Endodermal cell (in vitro differentiated cells): ENCODE measurements at regions not wholly inside any gene's neighbourhood (a gene's known extent, or its start where the extent isn't known, plus 50 kb on each side); places are given as distances from the start of the nearest gene placed in this dataset.

Experiments
- DNase-seq: peaks from one replicate; pipeline ENCODE4 v3.0.0-alpha.2; 2017
- H3K27ac ChIP-seq: 2 replicates; pipeline ENCODE4 v1.5.1; 2013; ENCODE audit warnings: mild to moderate bottlenecking, low read depth, low read length, moderate library complexity
- H3K27me3 ChIP-seq: 2 replicates; pipeline ENCODE4 v1.6.1; 2013; ENCODE audit warnings: mild to moderate bottlenecking, low read length, moderate library complexity; ENCODE audit not compliant: insufficient read depth, control insufficient read depth, poor library complexity, severe bottlenecking
- H3K36me3 ChIP-seq: 2 replicates; pipeline ENCODE4 v1.7.0; 2013; ENCODE audit warnings: mild to moderate bottlenecking, low read length, moderate library complexity; ENCODE audit not compliant: control insufficient read depth, insufficient read depth
- H3K4me1 ChIP-seq: one replicate; pipeline ENCODE4 v1.7.0; 2013; ENCODE audit warnings: low read length; ENCODE audit not compliant: control insufficient read depth, insufficient read depth
- H3K4me3 ChIP-seq: 2 replicates; pipeline ENCODE4 v1.5.1; 2013; ENCODE audit warnings: mild to moderate bottlenecking, low read length, moderate library complexity
- H3K9ac ChIP-seq: 2 replicates; pipeline ENCODE4 v1.6.1; 2013; ENCODE audit warnings: mild to moderate bottlenecking, low read length, moderate library complexity; ENCODE audit not compliant: poor library complexity, severe bottlenecking; ENCODE audit errors: extremely low read depth
- H3K9me3 ChIP-seq: 2 replicates; pipeline ENCODE4 v1.6.1; 2013; ENCODE audit warnings: mild to moderate bottlenecking, low read length, moderate library complexity; ENCODE audit not compliant: control insufficient read depth
- H3K27ac Mint-ChIP-seq: 2 replicates; pipeline ENCODE4 v1.8.0; 2020; ENCODE audit warnings: mixed read lengths
- H3K27me3 Mint-ChIP-seq: 2 replicates; pipeline ENCODE4 v1.8.0; 2021; ENCODE audit warnings: mild to moderate bottlenecking, mixed read lengths; ENCODE audit not compliant: insufficient read depth
- H3K36me3 Mint-ChIP-seq: 2 replicates; pipeline ENCODE4 v1.8.0; 2020; ENCODE audit warnings: low read depth, mixed read lengths
- H3K4me1 Mint-ChIP-seq: 2 replicates; pipeline ENCODE4 v1.8.0; 2020; ENCODE audit warnings: mixed read lengths
- H3K4me3 Mint-ChIP-seq: 2 replicates; pipeline ENCODE4 v1.8.0; 2020; ENCODE audit warnings: mild to moderate bottlenecking, moderate library complexity, mixed read lengths
- H3K9me3 Mint-ChIP-seq: 2 replicates; pipeline ENCODE4 v1.8.0; 2020; ENCODE audit warnings: mild to moderate bottlenecking, mixed read lengths
- CTCF ChIP-seq: fragments of 200-600 bp; sonication (generic); conservative IDR thresholded peaks from 2 replicates; pipeline ENCODE4 v1.5.0; 2021; ENCODE audit warnings: antibody characterized with exemption, mild to moderate bottlenecking
- WGBS, 2 experiments: methylation state at CpG; one replicate each; pipeline versions ENCODE4 v1.1.5 to v1.1.7; 2013; ENCODE audit warnings: missing lambda C conversion rate in 2 of 2, mixed read lengths in 1 of 2; ENCODE audit not compliant: insufficient coverage in 1 of 2, insufficient read length in 1 of 2; 5-methylcytosine and 5-hydroxymethylcytosine counted together

- Mint-ChIP-seq H3K4me1 (peaks cover 5% of the 10 kb centered on the region), H3K9me3 (peaks cover 49% of the 10 kb centered on the region), H3K27ac (no peak overlapping the region), H3K4me3 (no peak overlapping the region), H3K36me3 (no peaks in the 10 kb centered on the region), H3K27me3 (no peaks in the 10 kb centered on the region)
- no peaks in the 10 kb centered on the region for H3K27me3 ChIP-seq
- DNase-seq: no peak
- H3K4me1 ChIP-seq: no peaks in the 10 kb centered on the region
- H3K36me3 ChIP-seq: no peaks in the 10 kb centered on the region
- no peaks in the 10 kb centered on the region for H3K9me3 ChIP-seq
- TF ChIP-seq CTCF: no peak
- H3K27ac ChIP-seq: no peak overlapping the region
- H3K4me3 ChIP-seq: no peak overlapping the region
- H3K9ac ChIP-seq: no peak overlapping the region
Measured at GRCh38 chrX:45888518-45888917, 656.7 kb downstream of the ZNF674 start.

GRCh38 chrX:45885931-45886330 lies 659.3 kb downstream of the ZNF674 start:
- H3K4me1 ChIP-seq: no peaks in the 10 kb centered on the region
- no peak overlapping the region for H3K27ac ChIP-seq
- H3K36me3 Mint-ChIP-seq: no peaks in the 10 kb centered on the region
- no peak for DNase-seq
- 96% methylated on average over 2 of the region's 2 CpGs; no CpG with 5 or more reads in 1 of the 2 experiments for WGBS, 2 experiments
- H3K27me3 ChIP-seq: no peaks in the 10 kb centered on the region
- no peaks in the 10 kb centered on the region for H3K36me3 ChIP-seq
- H3K4me3 Mint-ChIP-seq: no peak overlapping the region
- peaks cover 50% of the 10 kb centered on the region for H3K9me3 Mint-ChIP-seq
- no peaks in the 10 kb centered on the region for H3K27me3 Mint-ChIP-seq
- TF ChIP-seq CTCF: no peak
- peaks cover 5% of the 10 kb centered on the region for H3K4me1 Mint-ChIP-seq
- no peak overlapping the region for H3K27ac Mint-ChIP-seq
- H3K4me3 ChIP-seq: no peak overlapping the region
- H3K9ac ChIP-seq: no peak overlapping the region
- H3K9me3 ChIP-seq: no peaks in the 10 kb centered on the region

GRCh38 chrX:45879512-45879911 lies 665.7 kb downstream of the ZNF674 start:
- no peak for TF ChIP-seq CTCF
- Mint-ChIP-seq H3K9me3 (peaks cover 56% of the 10 kb centered on the region), H3K27ac (no peak overlapping the region), H3K4me1 (peaks cover 6% of the 10 kb centered on the region), H3K27me3 (no peaks in the 10 kb centered on the region), H3K4me3 (no peak overlapping the region), H3K36me3 (no peaks in the 10 kb centered on the region)
- H3K36me3 ChIP-seq: no peaks in the 10 kb centered on the region
- H3K27me3 ChIP-seq: no peaks in the 10 kb centered on the region
- H3K9me3 ChIP-seq: no peaks in the 10 kb centered on the region
- H3K4me3 ChIP-seq: no peak overlapping the region
- DNase-seq: no peak
- no peak overlapping the region for H3K27ac ChIP-seq
- no peaks in the 10 kb centered on the region for H3K4me1 ChIP-seq
- H3K9ac ChIP-seq: no peak overlapping the region
- WGBS, 2 experiments: 100% methylated on average over 2 of the region's 3 CpGs; no CpG with 5 or more reads in 1 of the 2 experiments
